ENCODE measurements at regions not wholly inside any gene's neighbourhood (a gene's known extent, or its start where the extent isn't known, plus 50 kb on each side); places are given as distances from the start of the nearest gene placed in this dataset.
"Not testable (repeated sequence)": the region's sequence is repeated elsewhere in the genome, so short reads cannot be mapped to it uniquely, and the experiment has no call there.

GRCh38 chr7:6999067-6999666, 173.1 kb upstream of the CCZ1B start:
- WGBS = 76% methylated on average over 5 of the region's 5 CpGs
- H3K36me3 ChIP-seq; H3K9me3 ChIP-seq; intact Hi-C loops (cut with DNase I); H3K4me1 ChIP-seq; H3K27me3 ChIP-seq; DNase-seq (ENCODE audit: extremely low spot score); H3K4me3 ChIP-seq; H3K27ac ChIP-seq (replicated peaks in 1 of 4): not testable (repeated sequence)

GRCh38 chr7:7002418-7003062, 176.5 kb upstream of the CCZ1B start:
- Histone ChIP-seq H3K4me1 (no peaks in the 10 kb centered on the region), H3K27ac (replicated peaks in 1 of 4) (no peak overlapping the region), H3K4me3 (no peak overlapping the region), H3K36me3 (no peaks in the 10 kb centered on the region), H3K9me3 (peaks cover 0 to 5% (median 0%) of the 10 kb centered on the region in 4 donors), H3K27me3 (no peaks in the 10 kb centered on the region)
- DNase-seq (ENCODE audit: extremely low spot score) = no peak
- 85% methylated on average over 2 of the region's 2 CpGs for WGBS
- intact Hi-C loops (cut with DNase I) = no loop called here
- TF ChIP-seq POLR2AphosphoS5 (IDR thresholded peaks at IDR 0.05) (no peak), EP300 (IDR thresholded peaks at IDR 0.05) (no peak), CTCF (IDR thresholded peaks at IDR 0.05) (no peak), POLR2A (IDR thresholded peaks at IDR 0.05; ENCODE audit: low read depth) (no peak)

GRCh38 chr7:7005303-7005702, 177.0 kb upstream of the C1GALT1 start:
- no peaks in the 10 kb centered on the region for H3K9me3 ChIP-seq
- intact Hi-C loops (cut with DNase I) = no loop called here
- H3K36me3 ChIP-seq = no peaks in the 10 kb centered on the region
- no peaks in the 10 kb centered on the region for H3K27me3 ChIP-seq
- WGBS = 31% methylated on average over 4 of the region's 4 CpGs
- H3K27ac ChIP-seq (replicated peaks in 1 of 4) = no peak overlapping the region
- TF ChIP-seq POLR2A (IDR thresholded peaks at IDR 0.05; ENCODE audit: low read depth) = no peak
- TF ChIP-seq EP300 (IDR thresholded peaks at IDR 0.05) = no peak
- no peak for TF ChIP-seq CTCF (IDR thresholded peaks at IDR 0.05)
- no peak for TF ChIP-seq POLR2AphosphoS5 (IDR thresholded peaks at IDR 0.05)
- no peaks in the 10 kb centered on the region for H3K4me1 ChIP-seq
- H3K4me3 ChIP-seq = no peak overlapping the region
- no peak for DNase-seq (ENCODE audit: extremely low spot score)

GRCh38 chr7:7005949-7006348, 176.4 kb upstream of the C1GALT1 start:
- H3K36me3 ChIP-seq; DNase-seq (ENCODE audit: extremely low spot score); intact Hi-C loops (cut with DNase I); H3K27ac ChIP-seq (replicated peaks in 1 of 4); H3K4me1 ChIP-seq; H3K4me3 ChIP-seq; H3K9me3 ChIP-seq; H3K27me3 ChIP-seq: not testable (repeated sequence)
- WGBS = 83% methylated on average over 2 of the region's 2 CpGs

- DNase-seq (ENCODE audit: extremely low spot score); H3K27ac ChIP-seq (replicated peaks in 1 of 4); H3K9me3 ChIP-seq; H3K4me3 ChIP-seq; intact Hi-C loops (cut with DNase I); H3K4me1 ChIP-seq; H3K36me3 ChIP-seq: not testable (repeated sequence)
- WGBS = 80% methylated on average over 7 of the region's 8 CpGs
- H3K27me3 ChIP-seq = peaks cover 0 to 22% (median 0%) of the 10 kb centered on the region in 4 donors
These were observed 171.1 kb upstream of the C1GALT1 start for GRCh38 chr7:7011241-7011640.

GRCh38 chr7:7011751-7012150, 170.6 kb upstream of the C1GALT1 start:
- intact Hi-C loops (cut with DNase I); H3K9me3 ChIP-seq; DNase-seq (ENCODE audit: extremely low spot score); H3K4me3 ChIP-seq; H3K36me3 ChIP-seq; H3K27ac ChIP-seq (replicated peaks in 1 of 4); H3K4me1 ChIP-seq: not testable (repeated sequence)
- WGBS = 84% methylated on average over 7 of the region's 7 CpGs
- H3K27me3 ChIP-seq = peaks cover 0 to 22% (median 0%) of the 10 kb centered on the region in 4 donors

Measured in esophagus muscularis mucosa (tissue), 4 donors.